Renal cortical epithelial cell (primary cell): ENCODE measurements at regions not wholly inside any gene's neighbourhood (a gene's known extent, or its start where the extent isn't known, plus 50 kb on each side); places are given as distances from the start of the nearest gene placed in this dataset.
A peak's percentile ranks its signal among the peaks of the same experiment; 100 is the strongest.
"Not testable (repeated sequence)": the region's sequence is repeated elsewhere in the genome, so short reads cannot be mapped to it uniquely, and the experiment has no call there.

Experiments used
- DNase-seq: peaks from one replicate; pipeline ENCODE4 v3.0.0-alpha.2; 2011; ENCODE audit warnings: low read depth

GRCh38 chr5:36739751-36740221 lies 133.4 kb downstream of the SLC1A3 start:
- peak; percentile 71 for DNase-seq

GRCh38 chr5:36740259-36740898 lies 134.0 kb downstream of the SLC1A3 start:
- DNase-seq: no peak

- DNase-seq: no peak
These were observed 134.7 kb downstream of the SLC1A3 start for GRCh38 chr5:36741128-36741527.

- peak; percentile 61 for DNase-seq
These were observed 132.4 kb upstream of the NIPBL start for GRCh38 chr5:36743891-36744772.

- peak; percentile 69 for DNase-seq
These were observed 131.6 kb upstream of the NIPBL start for GRCh38 chr5:36744773-36745589.

GRCh38 chr5:36747794-36748193 lies 128.8 kb upstream of the NIPBL start:
- DNase-seq: not testable (repeated sequence)

- DNase-seq: no peak
These were observed 124.7 kb upstream of the NIPBL start for GRCh38 chr5:36751886-36752285.

- no peak for DNase-seq
These were observed 121.2 kb upstream of the NIPBL start for GRCh38 chr5:36755342-36755741.

- DNase-seq: no peak
These were observed 120.6 kb upstream of the NIPBL start for GRCh38 chr5:36755920-36756488.

GRCh38 chr5:36756848-36757247 lies 119.7 kb upstream of the NIPBL start:
- no peak for DNase-seq

- DNase-seq: no peak
These were observed 117.5 kb upstream of the NIPBL start for GRCh38 chr5:36759117-36759516.

GRCh38 chr5:36763454-36763853 lies 113.1 kb upstream of the NIPBL start:
- DNase-seq: no peak

- no peak for DNase-seq
These were observed 110.7 kb upstream of the NIPBL start for GRCh38 chr5:36765876-36766275.

GRCh38 chr5:36766981-36767380 lies 109.6 kb upstream of the NIPBL start:
- DNase-seq: no peak

- no peak for DNase-seq
These were observed 108.1 kb upstream of the NIPBL start for GRCh38 chr5:36768450-36768849.

- no peak for DNase-seq
These were observed 107.3 kb upstream of the NIPBL start for GRCh38 chr5:36769129-36769770.

- DNase-seq: no peak
These were observed 106.4 kb upstream of the NIPBL start for GRCh38 chr5:36770125-36770524.

- no peak for DNase-seq
These were observed 104.1 kb upstream of the NIPBL start for GRCh38 chr5:36772276-36773140.

GRCh38 chr5:36777105-36777757 lies 99.3 kb upstream of the NIPBL start:
- DNase-seq: peak; percentile 44

- no peak for DNase-seq
These were observed 98.2 kb upstream of the NIPBL start for GRCh38 chr5:36778336-36778735.
